WTC11 (cell line): ENCODE measurements at regions not wholly inside any gene's neighbourhood (a gene's known extent, or its start where the extent isn't known, plus 50 kb on each side); places are given as distances from the start of the nearest gene placed in this dataset.

Source experiments
- ATAC-seq: fragments of 200-7000 bp; cut with Tn5 transposase; 2 replicates; pipeline ENCODE4 v1.10.0; 2021; ENCODE audit warnings: mild to moderate bottlenecking, moderate library complexity
- CTCF ChIA-PET: fragments of 300-600 bp; sonication (Branson Sonifier 250); formaldehyde crosslinking; loops from one replicate; lab custom pipeline; 2021; ENCODE audit warnings: antibody characterized with exemption; lab: Charles Lee
- POLR2A ChIA-PET: fragments of 350-600 bp; sonication (Branson Sonifier 250); formaldehyde crosslinking; loops from one replicate; lab custom pipeline; 2021; ENCODE audit warnings: antibody characterized with exemption; lab: Charles Lee
- DNase-seq: peaks from one replicate; pipeline ENCODE4 v3.0.0; 2021; ENCODE audit warnings: low spot score
- H3K27ac Mint-ChIP-seq: 2 replicates; pipeline ENCODE4 v1.8.0; 2021; ENCODE audit warnings: mixed read lengths
- H3K27me3 Mint-ChIP-seq: 2 replicates; pipeline ENCODE4 v1.8.0; 2021; ENCODE audit warnings: low read depth, mild to moderate bottlenecking, moderate library complexity, mixed read lengths
- H3K36me3 Mint-ChIP-seq: 2 replicates; pipeline ENCODE4 v1.8.0; 2021; ENCODE audit warnings: mixed read lengths
- H3K4me1 Mint-ChIP-seq: 2 replicates; pipeline ENCODE4 v1.8.0; 2022; ENCODE audit warnings: mixed read lengths
- H3K4me3 Mint-ChIP-seq: 2 replicates; pipeline ENCODE4 v1.8.0; 2021; ENCODE audit warnings: mild to moderate bottlenecking, moderate library complexity, mixed read lengths
- H3K9me3 Mint-ChIP-seq: 2 replicates; pipeline ENCODE4 v1.8.0; 2021; ENCODE audit warnings: mixed read lengths
- E2F1 ChIP-seq: sonication (generic); formaldehyde crosslinking; IDR thresholded peaks from 2 replicates; pipeline ENCODE4 v1.8.0; 2022; ENCODE audit warnings: mild to moderate bottlenecking, missing genetic modification reagents
- ELF4 ChIP-seq: sonication (generic); formaldehyde crosslinking; IDR thresholded peaks from 2 replicates; pipeline ENCODE4 v1.8.1; 2022; ENCODE audit warnings: low read depth, mild to moderate bottlenecking, moderate library complexity, missing genetic modification reagents
- ERG ChIP-seq: fragments of 250-450 bp; sonication (Bioruptor Pico); IDR thresholded peaks from 2 replicates; pipeline ENCODE4 v1.8.0; 2021; ENCODE audit warnings: mild to moderate bottlenecking
- HMGXB4 ChIP-seq: sonication (generic); formaldehyde crosslinking; IDR thresholded peaks from 2 replicates; pipeline ENCODE4 v1.8.1; 2023; ENCODE audit warnings: mild to moderate bottlenecking, moderate library complexity, missing genetic modification reagents
- IRF2 ChIP-seq: sonication (generic); formaldehyde crosslinking; IDR thresholded peaks from 2 replicates; pipeline ENCODE4 v1.8.0; 2022; ENCODE audit warnings: low read depth, missing genetic modification reagents, borderline replicate concordance
- MXD4 ChIP-seq: fragments of 250-450 bp; sonication (Bioruptor Pico); IDR thresholded peaks from 2 replicates; pipeline ENCODE4 v1.8.0; 2021; ENCODE audit warnings: mild to moderate bottlenecking, moderate library complexity, borderline replicate concordance
- NR2C2 ChIP-seq: sonication (generic); formaldehyde crosslinking; IDR thresholded peaks from 2 replicates; pipeline ENCODE4 v1.8.0; 2022; ENCODE audit warnings: mild to moderate bottlenecking, missing genetic modification reagents
- PRDM15 ChIP-seq: sonication (generic); formaldehyde crosslinking; IDR thresholded peaks from 2 replicates; pipeline ENCODE4 v1.8.0; 2022; ENCODE audit warnings: missing genetic modification reagents
- PRRX2 ChIP-seq: fragments of 250-450 bp; sonication (Bioruptor Pico); IDR thresholded peaks from 2 replicates; pipeline ENCODE4 v1.8.0; 2021; ENCODE audit warnings: mild to moderate bottlenecking
- RELA ChIP-seq: sonication (generic); formaldehyde crosslinking; IDR thresholded peaks from 2 replicates; pipeline ENCODE4 v1.8.1; 2022; ENCODE audit warnings: missing genetic modification reagents, mild to moderate bottlenecking, borderline replicate concordance
- SMAD3 ChIP-seq: sonication (generic); formaldehyde crosslinking; IDR thresholded peaks from 2 replicates; pipeline ENCODE4 v1.8.0; 2022; ENCODE audit warnings: missing genetic modification reagents, mild to moderate bottlenecking, borderline replicate concordance
- STAT6 ChIP-seq: sonication (generic); formaldehyde crosslinking; conservative IDR thresholded peaks from 2 replicates; pipeline ENCODE4 v1.8.1; 2023; ENCODE audit warnings: mild to moderate bottlenecking, low read depth, missing genetic modification reagents, moderate library complexity
- TEAD1 ChIP-seq: sonication (generic); formaldehyde crosslinking; IDR thresholded peaks from 2 replicates; pipeline ENCODE4 v1.8.0; 2022; ENCODE audit warnings: mild to moderate bottlenecking, missing genetic modification reagents
- ZNF232 ChIP-seq: sonication (generic); formaldehyde crosslinking; IDR thresholded peaks from 2 replicates; pipeline ENCODE4 v1.8.0; 2022; ENCODE audit warnings: mild to moderate bottlenecking, missing genetic modification reagents
- ZNF425 ChIP-seq: fragments of 250-450 bp; sonication (Bioruptor Pico); conservative IDR thresholded peaks from 2 replicates; pipeline ENCODE4 v1.9.0; 2021; ENCODE audit warnings: mild to moderate bottlenecking
- ZSCAN18 ChIP-seq: fragments of 250-450 bp; sonication (Bioruptor Pico); IDR thresholded peaks from 2 replicates; pipeline ENCODE4 v2.1.2; 2022; ENCODE audit warnings: mild to moderate bottlenecking, moderate library complexity

GRCh38 chr15:92714477-92715401, 59.2 kb upstream of the FAM174B start (continued):
- TF ChIP-seq IRF2 (CRISPR knock-in tag) (no peak), MXD4 (CRISPR knock-in tag) (no peak), NR2C2 (CRISPR knock-in tag) (no peak), RELA (CRISPR knock-in tag) (no peak), E2F1 (CRISPR knock-in tag) (no peak), ZSCAN18 (no peak), ELF4 (CRISPR knock-in tag) (no peak), TEAD1 (CRISPR knock-in tag) (no peak), HMGXB4 (CRISPR knock-in tag) (peak; percentile 98), SMAD3 (no peak), STAT6 (CRISPR knock-in tag) (no peak), PRRX2 (no peak), ERG (CRISPR knock-in tag) (no peak), ZNF425 (no peak)

GRCh38 chr15:92715758-92716157, 60.2 kb upstream of the FAM174B start:
- Mint-ChIP-seq H3K36me3 (peaks cover 9% of the 10 kb centered on the region), H3K4me1 (peaks cover 18% of the 10 kb centered on the region), H3K27me3 (peaks cover 34% of the 10 kb centered on the region), H3K4me3 (no peak overlapping the region), H3K27ac (no peak overlapping the region), H3K9me3 (peaks cover 21% of the 10 kb centered on the region)
- ChIA-PET POLR2A (interaction anchor here (1.0 kb wide), 1 partner anchor 102 kb away, joined by 3 read pairs; no protein-coding TSS in a partner anchor), CTCF (interaction anchor here (0.8 to 1.5 kb wide), 9 partner anchors 14 to 618 kb away, joined by 3 to 6 read pairs (median 4); partner anchors contain the start of gene ST8SIA2)
- no peak for TF ChIP-seq ZNF232
- TF ChIP-seq PRDM15 (CRISPR knock-in tag) = peak; percentile 49; the same call in 1 of the 2 replicates
- DNase-seq (no peak), ATAC-seq (0 out of 2 replicates have a peak, but pooled peaks have one; percentile 6)
